Upper lobe of right lung (tissue), 1 donor: ENCODE measurements at regions not wholly inside any gene's neighbourhood (a gene's known extent, or its start where the extent isn't known, plus 50 kb on each side); places are given as distances from the start of the nearest gene placed in this dataset.

ENCODE experiments used
- ATAC-seq: fragments of 200-7000 bp; cut with Tn5 transposase; one replicate; pipeline ENCODE4 v1.9.1; 2020; ENCODE audit warnings: mild to moderate bottlenecking, moderate library complexity
- DNase-seq: peaks from one replicate; pipeline ENCODE4 v3.0.0-alpha.2; 2020
- H3K27ac ChIP-seq: fragments of 200-600 bp; one replicate; pipeline ENCODE4 v1.8.0; 2022
- H3K27me3 ChIP-seq: fragments of 200-600 bp; one replicate; pipeline ENCODE4 v1.8.0; 2022; ENCODE audit warnings: mild to moderate bottlenecking
- H3K36me3 ChIP-seq: fragments of 200-600 bp; one replicate; pipeline ENCODE4 v1.8.0; 2022
- H3K4me1 ChIP-seq: fragments of 200-600 bp; one replicate; pipeline ENCODE4 v1.8.0; 2022
- H3K4me3 ChIP-seq: fragments of 200-600 bp; one replicate; pipeline ENCODE4 v1.8.0; 2022; ENCODE audit warnings: mild to moderate bottlenecking
- H3K9me3 ChIP-seq: fragments of 200-600 bp; one replicate; pipeline ENCODE4 v1.8.0; 2022
- intact Hi-C: fragments of 100-400 bp; cut with DNase I; formaldehyde crosslinking; loops from one replicate; pipeline ENCODE4 v1.11.0; 2022
- TF ChIP-seq, protein P1 (sequence below): fragments of 200-600 bp; IDR thresholded peaks from one replicate; pipeline ENCODE4 v1.8.0; 2022; ENCODE audit warnings: antibody characterized with exemption
- donor health status: DM: no; HTN: yes; CAD: no; lungs with severe emphysema.

DNA sequence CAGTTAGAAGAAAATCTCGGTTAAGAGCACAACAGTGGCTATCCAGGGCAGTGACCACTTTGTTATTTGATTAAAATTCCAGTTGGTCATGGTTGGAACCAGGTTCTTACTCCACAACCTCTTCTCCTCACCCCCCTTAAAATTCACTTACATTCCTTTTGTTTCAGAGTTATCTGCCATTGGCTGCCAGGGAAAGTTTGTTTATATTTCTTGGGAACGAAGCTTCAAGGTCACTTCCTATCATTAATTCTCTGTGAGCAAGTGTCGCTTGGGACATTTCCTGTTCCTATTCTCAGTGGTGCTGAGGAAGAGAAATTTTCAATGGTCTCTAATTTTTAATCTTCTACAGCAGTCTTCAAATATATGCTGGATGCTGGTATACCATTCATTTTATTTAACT, 121.1 kb upstream of the COL21A1 start:
- H3K27ac ChIP-seq: no peak overlapping the region
- intact Hi-C loops: no loop called here
- no peaks in the 10 kb centered on the region for H3K36me3 ChIP-seq
- TF ChIP-seq, protein P1, sequence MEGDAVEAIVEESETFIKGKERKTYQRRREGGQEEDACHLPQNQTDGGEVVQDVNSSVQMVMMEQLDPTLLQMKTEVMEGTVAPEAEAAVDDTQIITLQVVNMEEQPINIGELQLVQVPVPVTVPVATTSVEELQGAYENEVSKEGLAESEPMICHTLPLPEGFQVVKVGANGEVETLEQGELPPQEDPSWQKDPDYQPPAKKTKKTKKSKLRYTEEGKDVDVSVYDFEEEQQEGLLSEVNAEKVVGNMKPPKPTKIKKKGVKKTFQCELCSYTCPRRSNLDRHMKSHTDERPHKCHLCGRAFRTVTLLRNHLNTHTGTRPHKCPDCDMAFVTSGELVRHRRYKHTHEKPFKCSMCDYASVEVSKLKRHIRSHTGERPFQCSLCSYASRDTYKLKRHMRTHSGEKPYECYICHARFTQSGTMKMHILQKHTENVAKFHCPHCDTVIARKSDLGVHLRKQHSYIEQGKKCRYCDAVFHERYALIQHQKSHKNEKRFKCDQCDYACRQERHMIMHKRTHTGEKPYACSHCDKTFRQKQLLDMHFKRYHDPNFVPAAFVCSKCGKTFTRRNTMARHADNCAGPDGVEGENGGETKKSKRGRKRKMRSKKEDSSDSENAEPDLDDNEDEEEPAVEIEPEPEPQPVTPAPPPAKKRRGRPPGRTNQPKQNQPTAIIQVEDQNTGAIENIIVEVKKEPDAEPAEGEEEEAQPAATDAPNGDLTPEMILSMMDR: no peak
- no peaks in the 10 kb centered on the region for H3K9me3 ChIP-seq
- DNase-seq: no peak
- H3K27me3 ChIP-seq: no peaks in the 10 kb centered on the region
- H3K4me3 ChIP-seq: no peak overlapping the region
- no peak for ATAC-seq
- peaks cover 41% of the 10 kb centered on the region for H3K4me1 ChIP-seq

DNA sequence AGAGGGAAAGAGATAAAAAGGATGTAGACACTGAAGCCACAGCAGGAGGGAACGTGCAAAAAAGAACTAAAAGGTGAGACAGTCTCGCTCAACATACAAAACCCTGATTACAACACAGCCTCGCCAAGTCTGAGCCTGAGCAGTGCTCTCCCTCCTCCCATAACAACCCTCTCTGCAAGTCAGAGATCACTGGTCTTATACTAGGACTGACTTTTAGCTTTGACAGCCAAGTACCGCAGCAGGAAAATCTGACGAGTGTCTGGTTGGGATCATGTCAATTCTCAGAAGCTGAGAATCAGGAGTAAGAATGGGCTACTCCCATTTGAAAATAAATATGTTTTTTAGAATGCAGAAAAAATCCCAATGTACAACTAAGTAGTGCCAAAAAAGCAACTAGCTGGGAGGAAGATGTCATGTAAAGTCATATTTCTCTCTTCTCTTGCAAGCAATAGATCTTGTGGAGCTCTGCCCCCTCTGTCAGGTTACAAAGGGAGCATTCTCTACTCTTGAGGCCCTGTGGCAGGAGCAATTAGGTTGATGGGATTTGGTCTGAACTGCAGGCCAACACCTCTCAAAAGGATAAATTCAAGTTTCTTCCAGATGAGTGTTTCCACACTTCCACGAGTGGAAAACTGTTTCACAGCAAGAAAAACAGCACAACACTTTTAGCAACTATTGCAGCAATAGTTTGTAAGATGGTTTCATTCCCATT, 118.9 kb upstream of the COL21A1 start:
- Histone ChIP-seq H3K27me3 (no peaks in the 10 kb centered on the region), H3K36me3 (no peaks in the 10 kb centered on the region), H3K4me1 (peaks cover 29% of the 10 kb centered on the region), H3K9me3 (no peaks in the 10 kb centered on the region), H3K27ac (no peak overlapping the region), H3K4me3 (no peak overlapping the region)
- ATAC-seq: no peak
- intact Hi-C loops: no loop called here
- TF ChIP-seq, protein P1: no peak
- no peak for DNase-seq

DNA sequence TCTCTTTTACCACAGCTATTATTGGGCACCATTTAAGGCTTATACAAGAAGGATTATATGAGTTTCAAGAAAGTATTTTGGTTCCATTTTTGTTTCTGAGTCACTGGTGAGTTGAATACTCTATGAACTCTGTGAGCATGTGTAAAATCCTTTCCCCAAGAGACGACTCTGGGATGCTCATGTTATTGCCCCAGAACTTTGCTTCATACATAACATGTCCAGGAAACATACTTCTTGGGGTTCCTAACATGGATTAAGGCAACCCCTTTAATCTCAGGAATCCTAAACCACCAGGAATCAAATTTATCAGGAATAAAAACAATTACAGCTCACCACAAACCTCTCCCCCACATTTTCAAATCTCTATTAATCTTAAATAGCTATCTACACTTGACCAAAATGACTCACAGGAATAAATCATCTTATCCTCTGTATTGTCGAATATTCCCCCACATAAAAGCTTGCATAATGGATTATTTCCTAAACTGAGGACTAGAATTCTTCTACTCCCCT, 117.5 kb upstream of the COL21A1 start:
- no peaks in the 10 kb centered on the region for H3K27me3 ChIP-seq
- DNase-seq: no peak
- H3K36me3 ChIP-seq: no peaks in the 10 kb centered on the region
- peaks cover 17% of the 10 kb centered on the region for H3K4me1 ChIP-seq
- TF ChIP-seq, protein P1: no peak
- H3K27ac ChIP-seq: no peak overlapping the region
- H3K4me3 ChIP-seq: no peak overlapping the region
- no peaks in the 10 kb centered on the region for H3K9me3 ChIP-seq
- intact Hi-C loops: no loop called here
- ATAC-seq: no peak

DNA sequence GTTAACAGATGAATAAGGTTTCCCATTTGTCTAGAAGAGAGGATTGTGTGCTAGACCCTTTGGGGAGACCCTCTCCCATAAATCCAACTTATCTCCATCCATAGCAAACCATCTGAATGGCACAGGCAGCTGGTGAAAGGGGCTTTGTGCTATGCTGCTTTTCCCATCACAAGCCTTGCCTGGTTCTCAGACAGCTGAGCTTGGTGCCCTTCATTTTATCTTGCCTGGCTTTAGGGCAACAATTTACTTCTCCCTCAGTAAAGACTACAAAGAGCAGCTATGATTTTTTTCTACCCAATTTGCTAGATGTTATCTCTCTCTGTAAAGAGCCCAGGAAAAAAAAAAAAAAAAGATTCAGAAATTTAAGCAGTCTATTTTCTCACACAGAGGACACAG, 117.0 kb upstream of the COL21A1 start:
- no peak for ATAC-seq
- H3K27me3 ChIP-seq: no peaks in the 10 kb centered on the region
- DNase-seq: no peak
- intact Hi-C loops: no loop called here
- peaks cover 12% of the 10 kb centered on the region for H3K4me1 ChIP-seq
- no peak overlapping the region for H3K4me3 ChIP-seq
- H3K36me3 ChIP-seq: no peaks in the 10 kb centered on the region
- no peaks in the 10 kb centered on the region for H3K9me3 ChIP-seq
- H3K27ac ChIP-seq: no peak overlapping the region
- TF ChIP-seq, protein P1: no peak

DNA sequence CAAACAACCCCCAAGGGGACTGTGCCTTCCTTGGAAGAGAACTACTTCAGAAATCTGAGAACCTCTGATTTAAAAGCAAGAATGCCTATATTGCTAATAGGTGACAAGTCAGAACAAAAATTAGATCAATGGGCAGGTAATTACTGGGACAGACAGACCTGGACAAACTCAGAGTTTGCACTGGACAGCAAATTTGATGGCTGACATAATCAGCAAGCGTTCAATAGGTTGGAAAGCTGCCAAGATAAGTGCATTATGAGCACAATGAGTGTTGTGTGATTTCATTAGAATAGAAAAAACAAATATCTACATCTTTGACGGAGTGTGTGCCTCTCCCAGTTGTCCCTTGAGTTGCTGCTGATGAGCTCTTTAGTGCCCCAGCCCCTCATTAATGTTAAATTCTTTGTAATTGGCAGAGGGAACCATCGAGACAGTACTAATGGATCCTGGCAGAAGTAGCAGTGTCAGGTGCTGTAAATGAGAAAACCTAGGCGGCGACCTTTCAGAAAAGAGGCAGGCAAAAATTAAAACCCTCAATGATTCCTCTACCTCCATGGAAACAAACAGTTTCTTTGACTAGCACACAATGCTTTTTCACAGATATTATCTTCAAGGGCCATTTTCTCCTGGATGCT, 116.5 kb upstream of the COL21A1 start:
- TF ChIP-seq, protein P1: no peak
- no peak overlapping the region for H3K27ac ChIP-seq
- peaks cover 10% of the 10 kb centered on the region for H3K4me1 ChIP-seq
- intact Hi-C loops: no loop called here
- H3K9me3 ChIP-seq: no peaks in the 10 kb centered on the region
- DNase-seq: no peak
- H3K27me3 ChIP-seq: no peaks in the 10 kb centered on the region
- no peak for ATAC-seq
- no peaks in the 10 kb centered on the region for H3K36me3 ChIP-seq
- no peak overlapping the region for H3K4me3 ChIP-seq
